GM12892 (cell line): ENCODE measurements at regions not wholly inside any gene's neighbourhood (a gene's known extent, or its start where the extent isn't known, plus 50 kb on each side); places are given as distances from the start of the nearest gene placed in this dataset.

Experiments used
- POLR2A ChIP-seq: IDR thresholded peaks from 2 replicates; pipeline ENCODE4 v1.6.1; 2011; ENCODE audit warnings: low read depth, low read length, control low read depth
- POLR2AphosphoS5 ChIP-seq: IDR thresholded peaks from 2 replicates; pipeline ENCODE4 v1.6.1; 2011; ENCODE audit warnings: low read depth, low read length, control low read depth
- TAF1 ChIP-seq: IDR thresholded peaks from 2 replicates; pipeline ENCODE4 v1.6.1; 2011; ENCODE audit warnings: low read depth, mild to moderate bottlenecking, control low read depth, low read length, borderline replicate concordance

GRCh38 chr1:68355614-68356013 lies 94.1 kb downstream of the RPE65 start:
- TF ChIP-seq POLR2AphosphoS5 (no peak), POLR2A (no peak), TAF1 (no peak)
